ENCODE measurements at regions not wholly inside any gene's neighbourhood (a gene's known extent, or its start where the extent isn't known, plus 50 kb on each side); places are given as distances from the start of the nearest gene placed in this dataset.

DNA sequence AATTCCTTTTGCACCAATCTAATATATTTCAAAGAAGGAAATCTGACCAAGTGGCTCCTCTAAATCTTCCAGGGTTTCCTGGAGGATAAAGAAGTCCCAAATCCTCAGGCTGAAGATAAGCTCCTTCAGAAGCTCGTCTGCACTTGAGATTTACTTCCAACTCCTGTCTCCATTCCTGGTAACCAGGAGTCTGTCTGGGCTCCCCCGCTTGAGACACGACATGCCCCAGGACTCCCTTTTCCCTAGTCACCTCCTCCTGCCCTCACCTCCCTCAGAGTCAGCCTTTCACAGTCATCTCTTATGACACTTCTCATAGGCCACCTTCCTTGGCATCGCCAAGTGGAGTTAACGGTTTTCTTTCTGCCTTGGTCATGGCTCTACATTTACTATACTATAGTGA lies 103.4 kb upstream of the NEDD9 start:
- TF ChIP-seq, protein P1, sequence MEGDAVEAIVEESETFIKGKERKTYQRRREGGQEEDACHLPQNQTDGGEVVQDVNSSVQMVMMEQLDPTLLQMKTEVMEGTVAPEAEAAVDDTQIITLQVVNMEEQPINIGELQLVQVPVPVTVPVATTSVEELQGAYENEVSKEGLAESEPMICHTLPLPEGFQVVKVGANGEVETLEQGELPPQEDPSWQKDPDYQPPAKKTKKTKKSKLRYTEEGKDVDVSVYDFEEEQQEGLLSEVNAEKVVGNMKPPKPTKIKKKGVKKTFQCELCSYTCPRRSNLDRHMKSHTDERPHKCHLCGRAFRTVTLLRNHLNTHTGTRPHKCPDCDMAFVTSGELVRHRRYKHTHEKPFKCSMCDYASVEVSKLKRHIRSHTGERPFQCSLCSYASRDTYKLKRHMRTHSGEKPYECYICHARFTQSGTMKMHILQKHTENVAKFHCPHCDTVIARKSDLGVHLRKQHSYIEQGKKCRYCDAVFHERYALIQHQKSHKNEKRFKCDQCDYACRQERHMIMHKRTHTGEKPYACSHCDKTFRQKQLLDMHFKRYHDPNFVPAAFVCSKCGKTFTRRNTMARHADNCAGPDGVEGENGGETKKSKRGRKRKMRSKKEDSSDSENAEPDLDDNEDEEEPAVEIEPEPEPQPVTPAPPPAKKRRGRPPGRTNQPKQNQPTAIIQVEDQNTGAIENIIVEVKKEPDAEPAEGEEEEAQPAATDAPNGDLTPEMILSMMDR (IDR thresholded peaks at IDR 0.05; ENCODE audit: low read depth, low read length) = no peak

DNA sequence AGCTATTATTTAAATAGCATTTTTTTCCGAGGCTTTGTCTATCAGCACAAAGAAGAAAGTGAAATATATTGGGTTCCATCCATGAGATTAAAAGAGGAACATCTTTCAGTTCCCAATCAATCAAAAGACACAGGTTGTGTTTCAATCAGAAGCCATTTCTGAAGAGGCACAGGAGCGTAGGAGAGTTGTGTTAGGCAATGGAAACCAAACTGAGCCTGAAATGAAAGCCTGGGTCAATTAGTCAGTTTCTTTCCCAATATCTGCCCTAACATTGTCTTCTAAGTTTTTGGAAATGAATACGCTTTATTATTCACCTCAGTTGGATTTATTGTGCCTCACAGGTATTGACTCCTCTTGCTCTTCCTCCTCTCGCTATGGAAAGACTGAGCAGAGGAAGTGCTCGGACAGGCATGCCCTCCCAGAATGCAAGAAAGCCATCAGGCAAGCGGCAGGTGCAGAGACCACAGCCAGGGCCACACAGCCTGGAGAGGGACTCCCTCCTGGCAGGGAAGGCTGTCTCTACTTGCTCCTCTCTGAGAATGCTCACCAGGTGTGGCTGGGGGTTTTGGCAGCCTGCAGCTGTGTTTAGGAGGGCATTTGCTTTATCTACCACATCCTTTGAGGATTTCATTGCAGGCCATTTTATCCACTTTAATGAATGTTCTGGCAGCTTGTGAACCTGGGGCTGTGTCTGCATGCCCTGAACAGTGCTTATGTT lies 100.8 kb upstream of the NEDD9 start:
- TF ChIP-seq, protein P1 (IDR thresholded peaks at IDR 0.05; ENCODE audit: low read depth, low read length) = no peak
- DNase-seq (ENCODE audit: extremely low read depth, low read depth) = no peak

More for the DNA sequence above, 103.4 kb upstream of the NEDD9 start:
- DNase-seq (ENCODE audit: extremely low read depth, low read depth) = no peak

DNA sequence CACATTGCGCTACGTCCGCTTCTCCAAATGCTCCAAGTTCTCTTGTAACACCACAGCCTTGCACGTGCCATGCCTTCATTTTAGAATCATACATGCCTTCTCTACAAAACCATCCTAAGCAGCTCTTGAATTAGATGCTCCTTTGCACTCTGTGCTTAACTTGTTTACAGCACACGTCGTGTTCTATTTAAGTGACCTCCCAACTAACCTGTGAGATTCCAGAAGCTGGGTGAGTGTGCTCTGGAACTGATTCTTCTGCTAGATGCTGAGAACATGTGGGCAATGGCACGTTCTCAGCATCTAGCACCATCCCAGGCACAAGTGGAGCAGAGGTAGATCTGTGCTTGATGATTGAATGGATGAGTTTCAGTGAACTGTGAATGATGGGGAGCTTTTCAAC lies 100.0 kb upstream of the NEDD9 start:
- no peak for DNase-seq (ENCODE audit: extremely low read depth, low read depth)
- TF ChIP-seq, protein P1 (IDR thresholded peaks at IDR 0.05; ENCODE audit: low read depth, low read length) = no peak

DNA sequence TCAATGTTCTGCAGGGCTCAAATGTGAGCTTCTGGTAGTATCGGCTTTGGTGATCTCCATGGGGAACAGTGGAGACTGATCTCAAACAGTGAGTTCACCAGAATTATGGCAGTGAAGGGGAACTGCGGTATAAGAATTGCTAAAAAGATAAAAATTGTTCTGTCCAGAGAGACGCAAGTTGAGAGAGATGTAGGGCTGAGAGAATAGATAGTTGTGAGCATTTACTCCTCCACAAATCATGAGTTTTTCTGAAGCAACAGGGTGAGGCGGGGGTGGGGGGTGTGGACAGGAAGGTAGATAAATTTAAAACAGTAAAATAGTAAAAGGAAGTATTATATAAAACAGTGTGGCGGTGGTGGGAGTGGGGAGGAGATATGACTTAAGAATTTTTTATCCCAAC lies 98.6 kb upstream of the NEDD9 start:
- DNase-seq (ENCODE audit: extremely low read depth, low read depth) = no peak

DNA sequence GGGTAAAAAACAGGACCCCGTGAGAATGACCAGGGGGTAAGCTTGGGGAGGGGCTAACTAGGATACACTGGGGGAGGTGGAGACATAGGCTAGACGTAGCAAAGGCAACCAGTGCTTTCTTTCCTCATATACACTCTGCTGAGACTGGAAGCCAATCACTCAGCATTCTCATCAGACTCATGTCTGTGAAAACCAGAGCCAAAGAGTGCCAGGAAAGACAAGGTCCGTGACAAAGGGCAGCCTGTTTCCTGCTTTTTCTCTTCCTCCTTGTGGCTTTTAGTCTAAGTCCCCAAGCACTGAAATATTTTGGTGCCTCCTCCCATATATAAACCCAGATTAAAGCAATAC lies 97.9 kb upstream of the NEDD9 start:
- DNase-seq (ENCODE audit: extremely low read depth, low read depth) = no peak
- TF ChIP-seq, protein P1 (IDR thresholded peaks at IDR 0.05; ENCODE audit: low read depth, low read length) = no peak

More for the DNA sequence above, 98.6 kb upstream of the NEDD9 start:
- TF ChIP-seq, protein P1 (IDR thresholded peaks at IDR 0.05; ENCODE audit: low read depth, low read length) = no peak

DNA sequence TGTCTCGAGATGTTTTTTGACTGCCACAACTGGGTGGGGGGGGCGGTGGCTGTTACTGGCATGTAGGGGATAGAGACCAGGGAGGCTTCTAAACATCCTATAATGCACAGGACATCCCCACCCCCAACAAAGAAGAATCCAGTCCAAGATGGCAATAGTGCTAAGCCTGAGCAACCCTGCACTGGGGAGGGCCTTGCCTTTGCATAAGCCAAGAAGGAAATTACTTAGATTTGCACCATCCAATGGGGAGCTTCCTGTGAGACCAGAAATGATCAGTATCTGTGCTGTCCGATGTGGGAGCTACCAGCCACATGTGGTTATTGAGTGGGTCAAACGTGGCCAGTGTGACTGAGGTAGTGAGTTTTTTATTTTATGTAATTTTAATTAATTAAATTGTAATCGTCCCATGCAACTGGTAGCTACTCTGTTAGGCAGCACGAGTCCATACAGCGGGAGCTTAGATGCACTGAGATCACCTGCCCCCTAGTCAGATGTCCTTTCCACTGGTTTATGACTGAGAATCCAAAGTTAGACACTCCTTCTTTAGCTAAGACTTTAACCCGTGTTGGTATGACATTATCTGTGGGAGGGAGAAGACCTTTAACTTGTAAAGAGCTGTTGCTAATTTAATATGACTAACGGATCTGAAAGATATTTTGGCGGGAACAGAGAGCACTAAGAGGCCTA lies 97.4 kb upstream of the NEDD9 start:
- DNase-seq (ENCODE audit: extremely low read depth, low read depth) = no peak
- TF ChIP-seq, protein P1 (IDR thresholded peaks at IDR 0.05; ENCODE audit: low read depth, low read length) = no peak

DNA sequence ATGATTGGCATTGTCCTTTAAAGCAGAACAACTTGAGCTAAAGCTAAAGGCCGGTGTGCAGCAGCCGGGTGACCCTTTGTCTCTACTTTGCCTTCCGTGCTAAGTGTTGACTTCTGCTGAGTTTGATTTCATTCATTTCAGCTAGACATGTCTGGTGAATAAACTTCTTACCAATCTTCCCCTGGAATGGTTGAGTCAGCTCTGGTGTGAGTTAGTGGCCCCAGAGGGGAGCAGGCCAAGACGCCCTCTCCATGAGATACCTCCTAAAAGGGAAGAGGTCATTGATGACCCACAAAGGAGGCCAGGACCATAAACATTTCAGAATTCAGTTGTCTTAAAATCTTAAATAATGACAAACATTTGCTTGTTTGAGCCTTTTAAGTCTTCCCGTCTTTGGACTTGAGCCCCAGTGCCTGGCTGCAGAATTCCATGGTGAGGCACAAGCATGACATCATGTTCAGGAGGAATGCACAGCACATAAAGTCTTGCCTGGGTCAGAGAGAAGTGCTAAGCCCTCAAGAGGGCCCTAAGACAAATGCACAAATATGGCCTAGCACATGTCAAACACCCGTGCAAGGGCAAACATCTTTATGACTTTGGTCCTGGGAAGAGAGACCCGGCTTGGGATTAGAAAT lies 96.3 kb upstream of the NEDD9 start:
- no peak for DNase-seq (ENCODE audit: extremely low read depth, low read depth)
- TF ChIP-seq, protein P1 (IDR thresholded peaks at IDR 0.05; ENCODE audit: low read depth, low read length) = no peak

Data from AG09319 (cell line).